GM21619 (cell line): ENCODE measurements at regions not wholly inside any gene's neighbourhood (a gene's known extent, or its start where the extent isn't known, plus 50 kb on each side); places are given as distances from the start of the nearest gene placed in this dataset.

Experiments used
- ATAC-seq: cut with Tn5 transposase; IDR thresholded peaks from one replicate; pipeline ENCODE4 v1.9.1; 2021; ENCODE audit not compliant: unreplicated experiment

- ATAC-seq = no peak
Observed at GRCh38 chr13:47628666-47629065, 372.4 kb downstream of the SUCLA2 start.

DNA sequence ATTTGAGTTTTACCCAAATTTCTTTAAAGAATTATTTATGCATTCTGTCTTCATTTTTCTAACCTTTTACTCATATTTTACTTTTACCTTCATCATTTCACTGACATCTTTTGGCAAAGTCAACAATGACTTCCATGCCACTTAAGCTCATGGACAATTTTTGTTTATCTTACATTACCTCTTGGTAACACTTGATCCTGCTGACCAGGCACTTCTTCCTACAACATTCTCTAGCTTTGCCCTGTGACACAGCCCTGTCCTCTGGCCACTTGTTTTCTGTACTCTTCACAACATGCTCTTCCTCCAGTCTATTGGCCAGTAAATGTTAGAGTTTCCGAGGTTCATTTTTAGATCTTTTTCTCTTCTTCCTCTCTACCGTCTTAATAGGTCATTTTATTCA is 377.2 kb downstream of the SUCLA2 start:
- no peak for ATAC-seq

GRCh38 chr13:47621931-47622330 is 379.1 kb downstream of the SUCLA2 start:
- no peak for ATAC-seq

GRCh38 chr13:47611664-47612288 is 389.3 kb downstream of the SUCLA2 start:
- ATAC-seq = no peak

- ATAC-seq = no peak
Observed at GRCh38 chr13:47610687-47611086, 390.4 kb downstream of the SUCLA2 start.

DNA sequence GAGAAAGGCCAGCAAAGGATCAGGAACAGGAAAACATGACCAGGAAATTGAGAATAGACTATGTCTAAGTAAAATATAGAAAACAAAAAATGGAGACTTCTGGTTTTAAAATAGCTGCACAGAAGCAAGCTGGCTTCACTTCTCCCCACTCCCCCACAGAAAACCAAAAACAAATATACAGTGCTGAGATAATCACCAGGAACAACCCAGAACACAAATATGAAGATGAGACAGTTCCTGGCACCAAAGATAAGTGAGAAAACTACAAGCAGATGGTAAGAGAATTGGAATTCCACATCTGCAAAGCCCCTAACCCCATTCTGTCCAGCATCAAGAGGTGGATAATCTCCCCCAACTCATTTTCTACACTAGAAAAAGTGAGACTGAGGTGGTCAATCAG is 397.7 kb downstream of the SUCLA2 start:
- no peak for ATAC-seq

- no peak for ATAC-seq
Observed at GRCh38 chr13:47598340-47598911, 402.6 kb downstream of the SUCLA2 start.

DNA sequence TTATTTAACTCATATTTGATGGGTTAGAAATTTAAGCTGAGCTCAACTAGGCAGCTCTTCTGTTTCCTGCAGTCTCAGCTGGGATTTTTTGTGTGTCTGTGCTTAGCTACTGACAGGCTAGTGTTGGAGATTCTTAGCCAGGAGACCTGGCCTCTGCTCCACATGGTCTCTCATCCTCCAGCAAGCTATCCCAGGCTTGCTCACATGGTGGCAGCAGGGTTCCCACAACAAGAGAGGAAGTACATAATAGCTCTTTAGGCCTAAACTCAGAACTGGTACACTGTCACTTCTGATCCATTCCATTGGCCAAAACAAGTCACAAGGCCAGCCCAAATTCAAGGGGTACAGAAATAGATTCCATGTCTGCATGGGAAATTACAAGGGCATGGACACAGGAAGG is 406.2 kb downstream of the SUCLA2 start:
- no peak for ATAC-seq

GRCh38 chr13:47592256-47592655 is 408.8 kb downstream of the SUCLA2 start:
- no peak for ATAC-seq

DNA sequence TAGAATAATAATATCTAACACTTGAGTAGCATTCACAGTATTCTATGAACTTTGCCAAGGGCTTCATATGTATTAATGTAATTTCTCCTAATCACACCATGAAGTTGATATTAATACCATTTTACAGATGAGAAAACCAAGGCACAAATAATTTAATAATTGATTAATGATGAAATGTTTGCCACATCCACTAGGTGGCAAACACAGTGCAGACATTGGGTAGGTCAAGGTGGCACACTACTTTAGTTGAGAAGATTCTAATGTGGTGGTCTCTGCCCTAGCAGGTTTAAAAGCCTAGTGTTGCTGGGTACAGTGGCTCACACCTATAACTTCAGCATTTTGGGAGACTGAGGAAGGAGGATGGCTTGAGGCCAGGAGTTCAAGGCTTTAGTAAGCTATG is 412.4 kb downstream of the SUCLA2 start:
- no peak for ATAC-seq

DNA sequence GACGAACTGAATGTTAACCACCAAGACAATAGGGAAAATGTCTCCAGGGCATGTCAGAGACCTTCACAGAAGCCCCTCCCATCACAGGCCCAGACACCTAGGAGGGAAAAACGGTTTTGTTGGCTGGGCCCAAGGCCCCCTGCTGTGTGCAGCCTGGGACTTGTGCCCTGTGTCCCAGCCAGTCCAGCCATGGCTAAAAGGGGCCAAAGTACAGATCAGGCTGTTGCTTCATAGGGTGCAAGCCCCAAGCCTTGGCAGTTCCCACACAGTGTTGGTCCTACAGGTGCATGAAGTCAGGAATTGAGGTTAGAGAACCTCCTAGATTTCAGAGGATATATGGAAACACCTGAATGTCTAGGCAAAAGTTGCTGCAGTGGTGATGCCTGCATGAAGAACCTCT is 428.7 kb downstream of the SUCLA2 start:
- no peak for ATAC-seq

DNA sequence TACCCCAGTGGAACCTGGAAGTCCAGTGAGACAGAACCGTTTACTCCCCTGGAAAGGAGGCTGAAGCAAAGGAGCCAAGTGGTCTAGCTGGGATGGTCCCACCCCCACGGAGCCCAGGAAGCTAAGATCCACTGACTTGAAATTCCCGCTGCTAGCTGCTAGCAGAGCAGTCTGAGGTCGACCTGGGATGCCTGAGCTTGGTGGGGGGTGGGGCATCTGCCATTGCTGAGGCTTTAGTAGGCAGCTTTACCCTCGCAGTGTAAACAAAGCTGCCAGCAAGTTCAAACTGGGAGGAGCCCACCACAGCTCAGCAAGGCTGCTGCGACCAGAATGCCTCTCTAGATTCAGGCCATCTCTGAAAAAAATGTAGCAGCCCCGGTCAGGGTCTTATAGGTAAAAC is 437.0 kb downstream of the SUCLA2 start:
- no peak for ATAC-seq

GRCh38 chr13:47556703-47557102 is 444.4 kb downstream of the SUCLA2 start:
- ATAC-seq = no peak

DNA sequence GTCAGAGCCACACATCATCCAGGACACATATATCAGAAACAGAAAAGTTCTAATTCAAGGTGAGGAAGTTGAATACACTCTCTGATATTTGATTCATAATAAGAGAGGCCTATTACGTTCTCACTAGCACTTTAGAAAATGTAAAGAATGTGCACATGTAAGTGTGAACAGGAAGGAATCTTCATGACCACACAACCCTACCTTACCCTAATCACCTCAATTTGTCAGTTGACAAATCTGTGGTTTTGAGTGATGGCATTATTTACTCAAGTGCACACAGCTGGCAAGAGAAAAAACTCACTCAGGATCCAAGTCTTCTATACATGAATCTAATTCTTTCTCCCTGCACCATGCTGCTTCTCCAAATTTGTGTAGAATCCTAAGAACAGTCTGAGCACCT is 445.8 kb downstream of the SUCLA2 start:
- no peak for ATAC-seq

DNA sequence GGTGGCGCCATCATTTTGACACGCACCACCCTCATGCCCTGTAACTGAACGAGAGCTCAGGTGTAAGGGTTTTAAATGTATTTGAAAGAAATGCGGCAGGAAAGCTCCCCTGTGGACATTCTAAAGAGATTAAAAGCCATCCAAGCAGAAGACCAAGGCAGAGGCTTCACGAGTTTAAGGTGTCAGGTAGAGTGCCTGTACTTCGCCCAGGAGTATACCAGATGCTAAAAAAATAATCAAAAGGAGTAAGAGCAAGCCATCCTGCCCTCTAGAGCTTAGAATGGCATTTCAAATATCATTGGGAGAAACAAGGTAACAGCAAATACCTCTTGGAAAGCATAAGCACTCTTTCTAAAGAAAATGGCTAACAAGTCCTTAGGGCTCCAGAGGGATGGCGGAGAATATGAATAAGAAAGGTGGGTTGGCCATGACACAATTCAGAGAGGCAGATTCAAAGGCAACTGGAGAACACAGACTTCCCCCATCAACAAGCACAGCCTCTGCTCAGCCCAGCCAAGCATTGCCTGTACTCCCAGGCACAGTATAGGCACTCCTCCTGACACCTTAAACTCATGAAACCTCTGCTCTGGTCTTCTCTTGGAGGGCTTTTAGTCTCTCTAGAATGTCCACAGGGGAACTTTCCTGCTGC is 447.6 kb downstream of the SUCLA2 start:
- no peak for ATAC-seq

- ATAC-seq = no peak
Observed at GRCh38 chr13:47549219-47549752, 451.8 kb downstream of the SUCLA2 start.

DNA sequence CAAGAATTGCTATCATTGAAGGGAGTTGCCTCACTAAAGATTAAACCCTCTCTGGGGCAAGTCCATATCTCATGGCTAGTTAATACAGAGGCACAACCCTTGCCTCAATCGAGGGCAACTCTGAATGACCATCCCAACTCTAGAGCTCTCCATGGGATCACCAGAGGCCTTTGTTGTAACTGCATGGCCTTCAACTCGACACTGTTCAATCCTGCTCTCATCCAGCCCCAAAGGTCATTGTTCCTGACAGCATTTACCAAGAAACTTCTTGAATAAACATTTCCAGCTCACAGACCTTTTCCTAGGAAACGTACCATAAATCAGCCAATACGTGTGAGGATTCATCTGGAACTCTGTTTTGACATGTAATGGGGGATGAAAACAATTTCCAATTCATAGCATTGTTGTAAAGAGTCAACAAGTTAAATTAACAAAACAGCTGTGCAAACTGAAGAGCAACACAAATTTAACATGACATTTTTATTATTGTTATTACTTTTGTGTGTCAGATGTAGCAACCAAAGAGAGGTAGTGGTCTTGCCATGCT is 452.7 kb downstream of the SUCLA2 start:
- ATAC-seq = no peak

- ATAC-seq = no peak
Observed at GRCh38 chr13:47546391-47547225, 454.5 kb downstream of the SUCLA2 start.

DNA sequence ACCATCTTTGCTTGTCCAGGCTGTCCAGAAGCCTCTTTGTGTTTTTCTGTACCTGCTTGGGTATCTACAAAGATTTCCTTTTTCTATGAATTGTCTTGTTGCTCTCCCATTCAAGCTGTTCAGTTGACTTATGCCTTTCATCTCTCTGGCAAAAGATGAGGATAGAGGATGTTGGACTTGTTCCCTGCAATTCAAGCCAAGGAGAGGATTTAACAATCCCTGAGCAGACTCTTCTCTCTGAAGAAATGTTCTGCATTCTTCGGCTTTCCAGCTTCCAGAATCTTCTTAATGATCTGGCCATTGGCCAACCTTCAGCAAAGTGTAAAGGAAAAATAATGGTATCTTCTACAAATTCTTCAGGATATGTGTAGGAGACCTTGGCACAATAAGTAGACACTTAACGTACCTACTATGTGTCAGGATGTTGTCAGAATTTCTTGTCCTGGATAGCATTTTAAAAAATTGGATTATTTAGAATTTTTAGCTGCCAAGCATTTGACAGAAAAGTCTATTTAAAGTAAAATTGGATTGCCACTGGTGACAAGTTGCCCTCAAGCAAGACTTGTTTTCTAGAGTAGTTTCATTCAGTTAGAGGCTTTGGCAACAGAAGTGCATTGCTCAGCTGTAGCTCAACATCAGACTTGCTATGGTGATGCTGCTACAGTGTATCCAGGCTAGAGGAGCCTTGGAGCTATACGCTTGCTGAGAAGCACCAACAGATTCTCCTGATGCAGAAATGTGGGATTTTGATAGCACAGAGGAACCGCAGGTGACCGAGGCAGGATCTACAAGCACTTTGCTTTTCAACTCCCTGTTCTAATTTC is 455.7 kb downstream of the SUCLA2 start:
- ATAC-seq = no peak

DNA sequence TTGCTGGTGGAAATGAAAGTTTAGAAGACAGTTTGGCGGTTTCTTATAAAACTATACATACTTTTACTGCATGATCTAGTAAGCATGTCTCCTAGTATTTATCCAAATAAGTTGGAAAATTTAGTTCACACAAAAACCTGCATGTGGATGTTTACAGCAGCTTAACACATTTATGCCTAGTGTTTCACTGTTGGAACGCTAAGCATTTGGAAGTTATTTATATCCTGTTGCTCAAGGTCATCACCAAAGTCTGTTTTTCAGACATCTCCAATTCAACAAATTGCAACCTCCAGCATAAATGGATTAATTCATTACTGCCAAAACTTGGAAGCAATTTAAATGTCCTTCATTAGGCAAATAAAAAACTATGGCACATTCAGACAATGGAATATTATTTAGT is 461.8 kb downstream of the SUCLA2 start:
- ATAC-seq = no peak
